GM19452 (cell line): ENCODE measurements at regions not wholly inside any gene's neighbourhood (a gene's known extent, or its start where the extent isn't known, plus 50 kb on each side); places are given as distances from the start of the nearest gene placed in this dataset.

ENCODE experiments used
- ATAC-seq: cut with Tn5 transposase; IDR thresholded peaks from one replicate; pipeline ENCODE4 v1.9.1; 2021; ENCODE audit not compliant: unreplicated experiment

DNA sequence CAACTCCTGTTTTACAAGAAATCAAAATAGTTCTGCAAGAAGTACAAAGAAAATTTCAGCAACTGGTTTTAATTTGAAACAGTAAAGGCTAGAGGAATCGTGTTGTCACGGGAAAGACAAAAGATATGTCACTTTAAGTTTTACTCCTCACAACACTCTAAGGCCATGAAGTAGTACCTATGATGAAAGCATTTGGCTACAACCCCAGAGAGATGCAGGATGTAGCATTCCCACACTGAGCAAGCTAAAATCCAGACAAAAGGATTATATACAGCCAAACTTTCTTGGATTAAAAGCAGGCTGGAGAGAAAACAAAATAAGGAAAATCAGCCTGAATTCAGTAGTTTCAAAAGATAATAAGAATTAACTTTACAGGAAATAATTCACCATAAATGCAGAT, 245.5 kb upstream of the STEAP1 start:
- ATAC-seq, result no peak

GRCh38 chr7:89914711-89915110, 239.6 kb upstream of the STEAP1 start:
- ATAC-seq, result no peak

DNA sequence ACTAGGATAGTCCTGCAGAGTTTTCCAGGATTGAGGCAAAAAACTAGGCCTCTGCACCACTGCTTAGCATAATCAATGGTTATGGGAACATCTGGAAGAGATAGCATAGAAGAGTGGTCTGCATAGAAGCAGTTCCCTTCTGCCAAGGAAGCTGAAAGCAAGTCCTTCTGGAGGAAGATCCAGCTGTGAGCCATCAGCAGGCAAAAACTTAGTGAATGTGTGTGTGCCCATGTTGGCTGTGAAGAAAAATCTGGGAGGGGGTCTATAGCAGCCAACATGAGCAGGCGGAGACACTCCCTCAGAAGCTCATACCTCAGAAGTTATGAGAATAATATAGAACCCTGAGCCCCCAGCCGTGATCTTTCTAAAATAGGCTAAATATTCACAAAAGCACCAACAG, 228.1 kb upstream of the STEAP1 start:
- no peak for ATAC-seq

DNA sequence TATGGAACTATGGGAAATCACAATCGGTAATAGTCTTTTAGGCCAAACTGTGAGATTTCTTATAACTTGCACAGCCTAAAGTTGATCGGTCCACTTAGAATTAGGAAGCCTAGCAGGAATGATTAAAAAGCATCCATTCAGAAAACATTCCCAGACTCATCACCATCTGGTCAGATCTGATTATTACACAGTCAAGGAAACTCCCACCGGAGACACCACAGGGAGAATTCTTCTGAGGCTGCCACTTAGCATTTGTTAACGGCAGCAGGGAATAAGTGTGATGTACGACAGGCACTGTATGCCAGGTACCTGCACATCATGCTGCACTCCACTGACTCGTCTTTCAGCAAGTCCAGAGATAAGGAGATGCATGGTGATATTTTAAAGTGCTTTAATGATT, 227.6 kb upstream of the STEAP1 start:
- no peak for ATAC-seq

- ATAC-seq, result no peak
Observed at GRCh38 chr7:89927762-89928161, 226.5 kb upstream of the STEAP1 start.

DNA sequence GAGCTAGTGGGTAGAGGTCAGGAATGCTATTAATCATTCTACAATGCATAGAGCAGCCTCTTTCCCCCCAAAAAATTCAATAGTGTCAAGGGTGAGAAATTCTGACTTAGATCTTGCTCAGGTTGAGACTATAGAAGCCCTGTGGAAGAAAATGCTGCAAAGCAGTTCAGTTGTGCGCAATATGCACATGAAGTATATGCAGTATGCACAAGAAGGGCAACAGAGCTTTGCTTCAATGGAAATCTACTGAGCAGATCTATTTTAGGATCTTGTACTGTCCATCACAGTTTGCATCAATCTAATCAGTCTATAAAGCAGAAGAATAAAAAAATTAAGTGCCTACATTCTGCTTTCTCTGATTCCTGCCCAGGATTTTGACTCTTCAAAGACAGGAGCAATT, 225.8 kb upstream of the STEAP1 start:
- no peak for ATAC-seq

DNA sequence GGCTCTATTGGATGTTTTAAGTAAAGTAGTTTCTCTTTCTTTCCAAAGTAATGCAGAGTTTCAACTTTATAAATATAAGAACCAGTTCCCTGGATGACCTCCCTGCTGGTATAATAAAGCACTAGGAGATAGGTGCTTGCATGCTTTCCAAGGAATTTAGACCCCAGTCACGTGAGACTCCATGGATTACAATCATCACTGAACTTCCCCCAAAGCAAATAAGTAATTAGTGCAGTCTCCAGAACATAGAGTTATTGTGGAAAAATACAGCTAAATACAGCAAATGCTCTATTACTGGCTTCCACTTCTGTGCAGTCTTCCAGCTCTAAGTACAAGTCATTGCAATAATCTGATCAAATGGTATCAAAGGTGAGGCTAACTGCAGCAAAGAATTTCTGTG, 220.2 kb upstream of the STEAP1 start:
- ATAC-seq, result no peak

- ATAC-seq, result no peak
Observed at GRCh38 chr7:89943525-89944050, 210.7 kb upstream of the STEAP1 start.

DNA sequence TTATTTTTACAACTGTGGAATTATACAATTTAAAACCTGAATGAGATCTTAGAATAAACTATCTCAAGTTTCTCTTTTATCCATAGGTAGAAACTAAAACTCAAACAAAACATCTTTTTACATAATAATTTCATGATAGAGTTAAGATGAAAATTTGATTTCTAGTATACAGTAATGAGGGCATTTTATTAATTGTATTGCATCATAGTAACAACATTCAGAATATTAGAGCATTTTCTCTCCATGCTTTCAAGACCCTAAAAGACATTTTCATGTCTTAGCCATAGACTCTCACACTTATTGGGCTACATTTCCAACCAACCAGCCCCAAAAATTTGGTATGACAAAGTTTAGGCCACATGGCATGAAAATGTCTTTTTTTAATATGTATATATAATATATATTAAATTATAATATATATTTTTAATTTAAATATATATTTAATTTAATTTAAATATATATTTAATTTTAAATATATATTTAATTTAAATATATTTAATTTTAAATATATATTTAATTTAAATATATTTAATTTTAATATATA, 195.7 kb upstream of the STEAP1 start:
- ATAC-seq, result no peak

DNA sequence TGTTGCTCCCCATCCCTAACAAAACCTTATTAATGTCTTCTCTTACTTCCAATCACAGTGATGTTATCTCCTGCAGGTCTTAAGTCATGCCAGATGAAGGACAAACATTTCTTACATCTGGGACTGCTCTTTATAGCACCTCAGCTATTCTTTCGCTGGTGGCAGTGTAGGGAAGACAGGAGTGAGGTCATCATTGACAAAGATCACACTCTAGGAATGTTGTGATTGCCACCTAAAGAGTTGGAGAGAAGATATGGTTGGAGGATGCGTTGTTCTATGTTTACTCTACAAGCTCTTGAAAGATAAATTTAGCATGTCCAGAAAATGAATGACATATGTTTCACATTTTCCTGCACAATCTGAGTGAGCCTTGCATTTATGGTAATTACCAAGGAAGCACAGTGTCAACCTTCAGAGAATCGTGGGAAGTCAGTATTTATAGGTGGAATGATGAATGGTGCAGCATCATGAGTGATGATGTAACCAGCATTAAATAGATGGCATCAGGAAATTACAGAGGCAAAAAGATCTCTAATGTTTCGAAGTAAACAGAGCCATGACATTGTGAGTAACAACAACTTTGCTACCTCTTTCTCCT, 188.1 kb upstream of the STEAP1 start:
- no peak for ATAC-seq

DNA sequence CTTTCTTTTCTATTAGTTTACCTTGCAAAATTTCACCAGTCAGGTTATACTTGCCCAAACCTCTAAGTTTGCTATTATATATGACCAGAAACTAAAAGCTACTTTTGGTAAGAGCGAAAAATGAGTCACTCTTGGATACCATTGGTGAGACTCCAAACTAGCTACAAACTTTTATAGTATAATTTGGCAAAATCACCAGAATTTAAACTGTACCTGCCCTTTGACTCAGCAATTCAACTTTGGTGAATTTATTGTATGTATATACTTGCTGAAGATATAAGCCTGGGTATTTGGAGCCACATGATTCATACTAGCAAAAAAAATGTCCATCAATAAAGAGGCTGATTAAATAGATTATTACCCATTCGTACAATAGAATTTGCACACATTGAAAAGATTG, 178.7 kb upstream of the STEAP1 start:
- no peak for ATAC-seq

- ATAC-seq, result no peak
Observed at GRCh38 chr7:89987665-89988064, 166.6 kb upstream of the STEAP1 start.

- no peak for ATAC-seq
Observed at GRCh38 chr7:89988074-89988473, 166.2 kb upstream of the STEAP1 start.

- no peak for ATAC-seq
Observed at GRCh38 chr7:89989454-89989853, 164.8 kb upstream of the STEAP1 start.

DNA sequence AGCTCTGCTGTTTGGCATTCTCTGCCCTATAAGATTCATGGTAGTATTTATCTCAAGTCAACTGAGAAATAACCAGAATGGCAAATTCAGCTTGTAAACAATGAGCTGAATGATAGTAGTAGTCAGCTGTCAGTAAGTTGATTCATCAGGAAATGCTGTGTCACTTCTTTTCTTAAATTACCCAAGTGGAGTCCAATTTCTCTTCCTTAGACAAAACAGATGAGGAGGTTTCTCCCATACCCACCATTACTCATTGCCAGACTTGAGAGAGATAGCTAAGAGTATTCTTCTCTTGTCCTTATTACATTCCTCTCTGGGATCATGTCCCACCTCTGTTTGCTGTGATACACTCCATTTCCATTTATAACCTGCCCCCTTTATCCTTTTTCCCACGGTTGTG, 159.8 kb upstream of the STEAP1 start:
- ATAC-seq, result no peak

GRCh38 chr7:89998554-89998953, 155.7 kb upstream of the STEAP1 start:
- ATAC-seq, result no peak

- ATAC-seq, result no peak
Observed at GRCh38 chr7:90005836-90006235, 148.4 kb upstream of the STEAP1 start.

- ATAC-seq, result no peak
Observed at GRCh38 chr7:90007001-90007654, 147.1 kb upstream of the STEAP1 start.

DNA sequence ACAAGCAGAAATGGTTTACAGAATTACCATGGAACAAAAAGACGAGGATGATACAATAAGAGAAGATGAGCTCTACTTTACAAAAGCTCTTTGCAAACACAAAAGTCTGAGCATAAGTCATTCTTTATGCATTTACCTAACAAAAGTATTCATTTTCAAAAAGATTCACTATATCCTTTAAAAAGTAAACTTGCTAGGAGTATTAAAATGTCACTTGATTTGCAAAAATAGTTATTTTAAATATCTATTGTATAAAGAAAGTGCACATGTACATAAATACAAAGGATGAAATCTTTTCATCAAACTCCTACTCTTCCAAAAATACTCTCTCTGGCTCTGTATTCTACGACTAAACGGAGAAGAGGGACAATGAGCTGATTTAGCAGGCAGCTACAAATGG, 146.4 kb upstream of the STEAP1 start:
- ATAC-seq, result no peak

- no peak for ATAC-seq
Observed at GRCh38 chr7:90022213-90022612, 132.1 kb upstream of the STEAP1 start.

DNA sequence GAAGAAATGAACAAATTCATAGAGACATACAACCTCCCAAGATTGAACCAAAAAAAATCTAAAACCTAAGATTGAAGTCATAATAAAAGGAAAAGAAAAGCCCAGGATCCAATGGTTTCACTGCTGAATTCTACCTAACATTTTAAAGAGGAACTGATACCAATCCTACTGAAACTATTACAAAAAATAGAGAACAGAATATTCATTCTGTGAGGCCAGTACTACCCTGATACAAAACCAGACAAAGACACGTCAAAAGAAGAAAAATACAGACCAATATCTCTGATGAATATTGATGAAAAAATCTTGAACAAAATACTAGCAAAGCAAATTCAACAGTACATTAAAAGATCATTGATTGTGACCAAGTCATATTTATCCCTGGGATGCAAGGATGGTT, 128.5 kb upstream of the STEAP1 start:
- ATAC-seq, result no peak

DNA sequence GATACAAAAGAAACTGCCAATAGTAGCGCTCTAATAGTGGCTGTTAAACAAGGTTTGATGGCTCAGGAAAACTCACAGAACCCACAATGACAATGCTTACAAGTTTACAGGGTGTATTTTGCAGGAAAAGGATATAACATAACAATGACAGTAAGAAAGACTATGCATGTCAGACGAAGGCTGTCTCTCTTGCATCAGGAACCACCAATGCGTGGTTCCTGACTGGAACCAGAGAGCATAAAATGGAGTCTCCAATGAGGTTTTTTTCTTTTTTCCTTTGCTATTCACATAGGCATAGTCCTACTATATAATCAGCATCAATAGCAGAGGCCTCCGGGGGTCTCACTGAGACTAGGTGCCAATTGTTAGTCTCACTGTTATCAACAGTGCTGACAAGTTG, 120.4 kb upstream of the STEAP1 start:
- ATAC-seq, result no peak

- ATAC-seq, result no peak
Observed at GRCh38 chr7:90053094-90053493, 101.2 kb upstream of the STEAP1 start.
